ENCODE measurements at regions not wholly inside any gene's neighbourhood (a gene's known extent, or its start where the extent isn't known, plus 50 kb on each side); places are given as distances from the start of the nearest gene placed in this dataset.
"Not testable (repeated sequence)": the region's sequence is repeated elsewhere in the genome, so short reads cannot be mapped to it uniquely, and the experiment has no call there.

- DNase-seq (ENCODE audit: low read depth in 2 of 2, low spot score in 1 of 2) = no peak
Measured at GRCh38 chr22:40094485-40094884, 83.2 kb upstream of the TNRC6B start.

- DNase-seq (ENCODE audit: low read depth in 2 of 2, low spot score in 1 of 2) = not testable (repeated sequence)
Measured at GRCh38 chr22:40099887-40100286, 77.8 kb upstream of the TNRC6B start.

- DNase-seq (ENCODE audit: low read depth in 2 of 2, low spot score in 1 of 2) = no peak
Measured at GRCh38 chr22:40105755-40106154, 72.0 kb upstream of the TNRC6B start.

- no peak for DNase-seq (ENCODE audit: low read depth in 2 of 2, low spot score in 1 of 2)
Measured at GRCh38 chr22:40107244-40107643, 70.5 kb upstream of the TNRC6B start.

GRCh38 chr22:40107851-40108378 lies 69.8 kb upstream of the TNRC6B start:
- no peak for DNase-seq (ENCODE audit: low read depth in 2 of 2, low spot score in 1 of 2)

- no peak for DNase-seq (ENCODE audit: low read depth in 2 of 2, low spot score in 1 of 2)
Measured at GRCh38 chr22:40108396-40108795, 69.3 kb upstream of the TNRC6B start.

GRCh38 chr22:40108926-40109325 lies 68.8 kb upstream of the TNRC6B start:
- DNase-seq (ENCODE audit: low read depth in 2 of 2, low spot score in 1 of 2) = not testable (repeated sequence)

GRCh38 chr22:40111451-40111850 lies 66.3 kb upstream of the TNRC6B start:
- no peak for DNase-seq (ENCODE audit: low read depth in 2 of 2, low spot score in 1 of 2)

GRCh38 chr22:40112595-40112994 lies 65.1 kb upstream of the TNRC6B start:
- no peak for DNase-seq (ENCODE audit: low read depth in 2 of 2, low spot score in 1 of 2)

GRCh38 chr22:40113696-40114095 lies 64.0 kb upstream of the TNRC6B start:
- DNase-seq (ENCODE audit: low read depth in 2 of 2, low spot score in 1 of 2) = no peak

- DNase-seq (ENCODE audit: low read depth in 2 of 2, low spot score in 1 of 2) = no peak
Measured at GRCh38 chr22:40114411-40114810, 63.3 kb upstream of the TNRC6B start.

- peak; percentile 6 to 14 for DNase-seq (ENCODE audit: low read depth in 2 of 2, low spot score in 1 of 2)
Measured at GRCh38 chr22:40116496-40117200, 61.1 kb upstream of the TNRC6B start.

- no peak for DNase-seq (ENCODE audit: low read depth in 2 of 2, low spot score in 1 of 2)
Measured at GRCh38 chr22:40118979-40119378, 58.7 kb upstream of the TNRC6B start.

GRCh38 chr22:40120848-40121247 lies 56.9 kb upstream of the TNRC6B start:
- DNase-seq (ENCODE audit: low read depth in 2 of 2, low spot score in 1 of 2) = no peak

GRCh38 chr22:40121461-40121860 lies 56.3 kb upstream of the TNRC6B start:
- DNase-seq (ENCODE audit: low read depth in 2 of 2, low spot score in 1 of 2) = no peak

- no peak for DNase-seq (ENCODE audit: low read depth in 2 of 2, low spot score in 1 of 2)
Measured at GRCh38 chr22:40122792-40123191, 54.9 kb upstream of the TNRC6B start.

GRCh38 chr22:40123387-40123786 lies 54.3 kb upstream of the TNRC6B start:
- no peak for DNase-seq (ENCODE audit: low read depth in 2 of 2, low spot score in 1 of 2)
